ENCODE measurements at regions not wholly inside any gene's neighbourhood (a gene's known extent, or its start where the extent isn't known, plus 50 kb on each side); places are given as distances from the start of the nearest gene placed in this dataset.

DNA sequence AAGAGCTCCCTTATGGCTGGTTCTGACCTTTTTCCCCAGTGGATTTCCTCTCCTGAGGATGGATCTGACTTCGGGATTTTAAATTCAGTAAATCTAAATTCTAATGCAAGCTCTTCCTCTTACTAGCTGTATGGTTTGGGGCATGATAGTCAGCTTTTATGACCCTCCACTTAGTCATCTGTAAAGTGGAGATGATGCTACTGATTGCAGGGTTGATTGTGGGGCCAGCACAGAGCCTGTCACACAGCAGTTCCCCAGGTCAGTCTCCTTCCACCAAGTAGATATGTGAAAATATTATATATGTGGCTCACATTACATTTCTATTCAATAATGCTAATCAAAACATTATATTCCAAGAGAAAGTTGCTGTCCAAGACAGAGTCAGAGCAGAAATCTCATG lies 141.3 kb upstream of the UBE2E1 start:
- no peaks in the 10 kb centered on the region for H3K9me3 ChIP-seq (ENCODE audit: low read length)
- H3K36me3 ChIP-seq (ENCODE audit: insufficient read depth, low read length) = no peaks in the 10 kb centered on the region
- no peaks in the 10 kb centered on the region for H3F3A ChIP-seq (ENCODE audit: insufficient read depth, low read length, poor library complexity, severe bottlenecking)
- H3K4me2 ChIP-seq (ENCODE audit: low read length) = no peak overlapping the region
- H3K27ac ChIP-seq (ENCODE audit: low read length) = no peak overlapping the region
- no peak overlapping the region for H2AFZ ChIP-seq (ENCODE audit: low read depth, low read length)
- TF ChIP-seq EZH2 (IDR thresholded peaks at IDR 0.05; ENCODE audit: borderline replicate concordance, insufficient read depth, low read length, poor library complexity, severe bottlenecking) = no peak
- TF ChIP-seq REST (IDR thresholded peaks at IDR 0.05; ENCODE audit: borderline replicate concordance) = no peak
- TF ChIP-seq RAD21 (conservative IDR thresholded peaks at IDR 0.05) = no peak
- no peak for TF ChIP-seq EP300 (conservative IDR thresholded peaks at IDR 0.05; ENCODE audit: poor library complexity, severe bottlenecking)
- no peak for TF ChIP-seq MXI1 (conservative IDR thresholded peaks at IDR 0.05; ENCODE audit: poor library complexity, severe bottlenecking)
- TF ChIP-seq TAF1 (IDR thresholded peaks at IDR 0.05; ENCODE audit: low read depth) = no peak
- TF ChIP-seq CTCF (IDR thresholded peaks at IDR 0.05; ENCODE audit: poor library complexity, severe bottlenecking) = no peak
- TF ChIP-seq SMC3 (conservative IDR thresholded peaks at IDR 0.05; ENCODE audit: poor library complexity) = no peak
- TF ChIP-seq POLR2AphosphoS5 (IDR thresholded peaks at IDR 0.05) = no peak
- no peaks in the 10 kb centered on the region for H3K79me2 ChIP-seq (replicated peaks; ENCODE audit: insufficient read depth, low read length)
- H3K4me3 ChIP-seq (ENCODE audit: low read length) = no peak overlapping the region
- no peaks in the 10 kb centered on the region for H3K9me2 ChIP-seq (ENCODE audit: insufficient read depth, low read length)
- no peaks in the 10 kb centered on the region for H4K20me1 ChIP-seq (ENCODE audit: insufficient read depth)
- H3K9ac ChIP-seq (ENCODE audit: low read length) = no peak overlapping the region
- no peaks in the 10 kb centered on the region for H3K27me3 ChIP-seq (ENCODE audit: insufficient read depth, low read depth, low read length)

DNA sequence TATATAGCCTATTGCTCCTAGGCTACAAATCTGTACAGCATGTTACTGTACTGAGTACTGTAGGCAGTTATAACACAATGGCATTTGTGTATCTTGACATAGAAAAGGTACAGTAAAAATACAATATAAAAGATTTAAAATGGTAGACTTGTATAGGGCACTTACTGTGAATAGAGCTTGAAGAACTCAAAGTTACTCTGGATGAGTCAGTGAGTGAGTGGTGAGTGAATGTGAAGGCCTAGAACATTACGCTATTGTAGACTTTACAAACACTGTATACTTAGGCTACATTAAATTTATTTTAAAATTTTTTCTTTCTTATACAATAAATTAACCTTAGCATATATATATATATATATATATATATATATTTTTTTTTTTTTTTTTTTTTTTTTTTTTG lies 140.0 kb upstream of the UBE2E1 start:
- Histone ChIP-seq H3K9me3 (ENCODE audit: low read length) (no peaks in the 10 kb centered on the region), H3K9me2 (ENCODE audit: insufficient read depth, low read length) (no peaks in the 10 kb centered on the region), H3K79me2 (replicated peaks; ENCODE audit: insufficient read depth, low read length) (no peaks in the 10 kb centered on the region), H3K4me2 (ENCODE audit: low read length) (no peak overlapping the region), H3K9ac (ENCODE audit: low read length) (no peak overlapping the region), H2AFZ (ENCODE audit: low read depth, low read length) (no peak overlapping the region), H3K27me3 (ENCODE audit: insufficient read depth, low read depth, low read length) (no peaks in the 10 kb centered on the region), H3K27ac (ENCODE audit: low read length) (no peak overlapping the region), H4K20me1 (ENCODE audit: insufficient read depth) (no peaks in the 10 kb centered on the region), H3K36me3 (ENCODE audit: insufficient read depth, low read length) (no peaks in the 10 kb centered on the region), H3K4me3 (ENCODE audit: low read length) (no peak overlapping the region), H3F3A (ENCODE audit: insufficient read depth, low read length, poor library complexity, severe bottlenecking) (no peaks in the 10 kb centered on the region)
- no peak for TF ChIP-seq CTCF (IDR thresholded peaks at IDR 0.05; ENCODE audit: poor library complexity, severe bottlenecking)
- no peak for TF ChIP-seq RAD21 (conservative IDR thresholded peaks at IDR 0.05)
- TF ChIP-seq POLR2AphosphoS5 (IDR thresholded peaks at IDR 0.05) = no peak
- no peak for TF ChIP-seq EP300 (conservative IDR thresholded peaks at IDR 0.05; ENCODE audit: poor library complexity, severe bottlenecking)
- no peak for TF ChIP-seq TAF1 (IDR thresholded peaks at IDR 0.05; ENCODE audit: low read depth)
- no peak for TF ChIP-seq EZH2 (IDR thresholded peaks at IDR 0.05; ENCODE audit: borderline replicate concordance, insufficient read depth, low read length, poor library complexity, severe bottlenecking)
- TF ChIP-seq REST (IDR thresholded peaks at IDR 0.05; ENCODE audit: borderline replicate concordance) = no peak
- TF ChIP-seq SMC3 (conservative IDR thresholded peaks at IDR 0.05; ENCODE audit: poor library complexity) = no peak
- no peak for TF ChIP-seq MXI1 (conservative IDR thresholded peaks at IDR 0.05; ENCODE audit: poor library complexity, severe bottlenecking)

Measured in neural cell (in vitro differentiated cells).